ENCODE measurements at regions not wholly inside any gene's neighbourhood (a gene's known extent, or its start where the extent isn't known, plus 50 kb on each side); places are given as distances from the start of the nearest gene placed in this dataset.
"Not testable (repeated sequence)": the region's sequence is repeated elsewhere in the genome, so short reads cannot be mapped to it uniquely, and the experiment has no call there.

DNA sequence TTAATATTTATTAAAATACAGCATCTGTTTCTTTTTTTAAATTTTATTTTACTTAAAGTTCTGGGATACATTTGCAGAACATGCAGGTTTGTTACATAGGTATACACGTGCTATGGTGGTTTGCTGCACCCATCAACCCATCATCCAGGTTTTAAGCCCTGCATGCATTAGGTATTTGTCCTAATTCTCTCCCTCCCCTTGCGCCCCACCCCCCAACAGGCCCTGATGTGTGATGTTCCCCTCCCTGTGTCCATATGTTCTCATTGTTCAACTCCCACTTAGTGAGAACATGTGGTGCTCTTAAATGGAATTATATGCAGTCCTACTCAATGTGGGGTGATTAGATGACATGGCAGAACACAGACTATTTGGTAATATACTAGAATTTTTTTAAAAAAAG, 1147.7 kb upstream of the ALCAM start:
- H3K27ac Mint-ChIP-seq; ATAC-seq; H3K9me3 Mint-ChIP-seq; DNase-seq (ENCODE audit: low spot score in 2 of 2); H3K36me3 Mint-ChIP-seq: not testable (repeated sequence)

- DNase-seq (ENCODE audit: low spot score in 2 of 2) (no peak), ATAC-seq (no peak)
- H3K9me3 Mint-ChIP-seq = peaks cover 4 to 7% of the 10 kb centered on the region in 2 donors
- no peak overlapping the region for H3K27ac Mint-ChIP-seq
- H3K36me3 Mint-ChIP-seq = no peaks in the 10 kb centered on the region
Measured at GRCh38 chr3:104234442-104235194, 1132.1 kb upstream of the ALCAM start.

DNA sequence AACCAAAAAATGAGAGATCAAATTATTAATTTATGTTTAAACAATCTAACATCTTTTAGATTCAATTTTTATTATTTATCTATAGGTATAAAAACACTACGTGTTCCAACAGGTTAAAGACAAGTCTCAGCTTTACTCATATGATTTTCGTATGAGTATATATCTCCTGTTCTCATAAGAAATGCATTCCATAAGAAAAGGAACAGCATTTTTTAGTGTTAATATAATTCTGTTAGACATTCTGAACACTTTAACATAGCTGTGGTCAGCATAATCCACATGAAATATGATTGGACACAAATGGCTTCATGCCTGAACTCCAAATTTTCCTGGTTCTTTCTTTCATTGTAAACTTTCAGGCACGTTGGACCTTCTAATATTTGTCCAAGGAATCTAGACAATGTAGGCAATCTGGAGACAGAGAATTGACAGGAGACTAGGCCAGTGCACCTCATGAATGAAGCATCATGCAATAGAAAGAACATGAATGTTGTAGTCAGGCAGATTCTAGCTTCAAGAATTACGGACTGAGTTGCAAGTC, 1122.0 kb upstream of the ALCAM start:
- peaks cover 11 to 16% of the 10 kb centered on the region in 2 donors for H3K9me3 Mint-ChIP-seq
- no peak for ATAC-seq
- DNase-seq (ENCODE audit: low spot score in 2 of 2) = no peak
- peaks cover 0 to 10% of the 10 kb centered on the region in 2 donors for H3K36me3 Mint-ChIP-seq
- no peak overlapping the region for H3K27ac Mint-ChIP-seq

GRCh38 chr3:104245261-104245660, 1121.4 kb upstream of the ALCAM start:
- H3K27ac Mint-ChIP-seq = no peak overlapping the region
- no peak for ATAC-seq
- peaks cover 11 to 16% of the 10 kb centered on the region in 2 donors for H3K9me3 Mint-ChIP-seq
- no peak for DNase-seq (ENCODE audit: low spot score in 2 of 2)
- H3K36me3 Mint-ChIP-seq = peaks cover 0 to 10% of the 10 kb centered on the region in 2 donors

GRCh38 chr3:104245981-104246380, 1120.7 kb upstream of the ALCAM start:
- ATAC-seq = no peak
- Mint-ChIP-seq H3K9me3 (peaks cover 13 to 15% of the 10 kb centered on the region in 2 donors), H3K27ac (no peak overlapping the region), H3K36me3 (peaks cover 0 to 8% of the 10 kb centered on the region in 2 donors)
- DNase-seq (ENCODE audit: low spot score in 2 of 2) = no peak

DNA sequence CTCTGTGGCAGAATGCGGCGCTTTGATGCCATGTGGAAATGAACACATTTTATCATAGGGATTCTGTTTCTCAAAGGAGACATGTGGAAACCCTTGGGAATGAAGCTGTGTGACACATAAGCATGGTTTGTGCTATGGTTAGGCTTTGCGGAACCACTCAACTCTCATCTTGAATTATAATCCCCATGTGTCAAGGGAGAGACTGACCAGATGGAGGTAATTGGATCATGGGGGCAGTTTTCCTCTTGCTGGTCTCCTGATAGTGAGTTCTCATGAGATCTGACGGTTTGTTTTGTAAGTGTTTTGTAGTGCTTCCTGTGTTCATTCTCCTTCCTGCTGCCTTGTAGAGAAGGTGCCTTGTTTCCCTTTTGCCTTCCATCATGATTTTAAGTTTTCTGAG, 1109.2 kb upstream of the ALCAM start:
- ATAC-seq = no peak

DNA sequence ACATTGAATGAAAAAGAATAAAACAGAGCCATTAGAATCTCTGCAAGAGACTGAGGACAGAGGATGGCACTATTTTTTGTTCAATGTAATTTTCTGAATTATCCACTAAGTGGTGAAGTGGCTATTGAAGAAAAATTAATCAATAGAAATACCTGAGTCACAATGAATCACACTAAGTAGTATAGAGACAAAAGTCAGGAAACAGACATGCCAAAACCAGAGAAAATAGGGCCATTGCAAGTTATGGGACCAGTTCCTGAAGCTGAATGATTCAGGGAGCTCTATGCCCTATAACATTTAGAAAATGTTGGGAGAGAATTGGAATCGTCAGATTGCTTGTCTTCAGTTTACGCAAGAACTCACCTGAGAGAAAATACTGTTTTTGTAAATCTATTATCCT, 1103.2 kb upstream of the ALCAM start:
- Mint-ChIP-seq H3K27ac (no peak overlapping the region), H3K9me3 (peaks cover 5% of the 10 kb centered on the region in 2 donors), H3K36me3 (no peaks in the 10 kb centered on the region)
- DNase-seq (ENCODE audit: low spot score in 2 of 2) = no peak
- ATAC-seq = no peak

More for the DNA sequence above, 1109.2 kb upstream of the ALCAM start:
- DNase-seq (ENCODE audit: low spot score in 2 of 2) = no peak
- Mint-ChIP-seq H3K9me3 (peaks cover 5 to 8% of the 10 kb centered on the region in 2 donors), H3K36me3 (no peaks in the 10 kb centered on the region), H3K27ac (no peak overlapping the region)

- not testable (repeated sequence) for DNase-seq (ENCODE audit: low spot score in 2 of 2); H3K36me3 Mint-ChIP-seq; H3K9me3 Mint-ChIP-seq; ATAC-seq; H3K27ac Mint-ChIP-seq
Measured at GRCh38 chr3:104266219-104266618, 1100.5 kb upstream of the ALCAM start.

DNA sequence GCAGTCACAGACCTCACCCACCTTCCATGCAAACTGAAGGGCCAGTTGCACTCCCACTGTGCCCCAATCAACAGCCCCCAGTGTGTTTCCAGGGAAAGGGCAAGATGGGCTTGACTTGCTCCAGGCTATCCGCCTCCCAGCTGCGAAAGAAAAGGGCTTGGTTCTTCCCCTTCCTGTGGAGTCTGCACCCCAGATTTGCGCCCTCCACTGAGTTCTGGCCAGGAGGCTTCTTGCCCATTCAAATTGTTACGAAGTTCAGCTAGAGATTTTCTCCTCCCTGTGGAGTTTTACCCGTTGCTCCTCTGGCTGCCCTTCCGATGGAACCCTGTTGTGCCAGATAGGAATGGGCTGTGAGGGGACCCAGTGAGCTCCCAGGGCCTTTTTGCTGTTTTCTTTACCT, 1096.9 kb upstream of the ALCAM start:
- no peak for DNase-seq (ENCODE audit: low spot score in 2 of 2)
- Mint-ChIP-seq H3K27ac (no peak overlapping the region), H3K9me3 (peaks cover 0 to 7% of the 10 kb centered on the region in 2 donors), H3K36me3 (no peaks in the 10 kb centered on the region)
- no peak for ATAC-seq

DNA sequence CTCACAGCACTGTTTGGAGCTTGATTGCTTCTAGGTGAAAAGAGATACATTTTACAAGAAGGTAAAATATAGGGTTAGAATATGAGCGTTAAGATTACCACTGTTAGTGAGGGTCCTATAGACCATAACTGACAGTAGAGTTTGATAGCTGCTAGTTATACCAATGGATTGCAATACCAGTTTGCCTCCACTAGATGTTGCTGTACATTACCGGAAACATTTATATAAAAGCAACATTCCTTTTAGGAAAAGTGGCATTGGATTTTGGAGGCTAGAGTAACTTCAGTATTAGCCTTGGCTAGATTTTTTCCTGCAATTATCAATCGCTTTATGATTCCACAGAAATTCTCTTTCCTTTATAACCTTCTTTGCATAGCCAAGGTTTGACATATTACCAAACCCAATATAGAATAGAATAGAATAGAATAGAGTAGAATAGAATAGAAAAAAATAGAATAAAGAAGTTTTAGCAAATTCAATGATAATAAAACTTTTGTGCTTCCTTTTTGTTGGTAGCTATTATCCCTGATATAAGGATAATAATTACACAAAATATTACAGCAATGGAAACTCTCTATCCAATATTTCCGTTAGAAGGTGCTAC, 1093.6 kb upstream of the ALCAM start:
- Mint-ChIP-seq H3K27ac (no peak overlapping the region), H3K9me3 (peaks cover 0 to 10% of the 10 kb centered on the region in 2 donors), H3K36me3 (no peaks in the 10 kb centered on the region)
- no peak for ATAC-seq
- DNase-seq (ENCODE audit: low spot score in 2 of 2) = no peak

GRCh38 chr3:104275199-104275598, 1091.5 kb upstream of the ALCAM start:
- ATAC-seq (no peak), DNase-seq (ENCODE audit: low spot score in 2 of 2) (no peak)
- peaks cover 8 to 9% of the 10 kb centered on the region in 2 donors for H3K9me3 Mint-ChIP-seq
- peaks cover 0 to 6% of the 10 kb centered on the region in 2 donors for H3K36me3 Mint-ChIP-seq
- H3K27ac Mint-ChIP-seq = no peak overlapping the region

GRCh38 chr3:104279617-104280016, 1087.1 kb upstream of the ALCAM start:
- ATAC-seq = no peak
- peaks cover 0 to 20% of the 10 kb centered on the region in 2 donors for H3K36me3 Mint-ChIP-seq
- H3K27ac Mint-ChIP-seq = no peak overlapping the region
- H3K9me3 Mint-ChIP-seq = peaks cover 25 to 26% of the 10 kb centered on the region in 2 donors
- no peak for DNase-seq (ENCODE audit: low spot score in 2 of 2)

DNA sequence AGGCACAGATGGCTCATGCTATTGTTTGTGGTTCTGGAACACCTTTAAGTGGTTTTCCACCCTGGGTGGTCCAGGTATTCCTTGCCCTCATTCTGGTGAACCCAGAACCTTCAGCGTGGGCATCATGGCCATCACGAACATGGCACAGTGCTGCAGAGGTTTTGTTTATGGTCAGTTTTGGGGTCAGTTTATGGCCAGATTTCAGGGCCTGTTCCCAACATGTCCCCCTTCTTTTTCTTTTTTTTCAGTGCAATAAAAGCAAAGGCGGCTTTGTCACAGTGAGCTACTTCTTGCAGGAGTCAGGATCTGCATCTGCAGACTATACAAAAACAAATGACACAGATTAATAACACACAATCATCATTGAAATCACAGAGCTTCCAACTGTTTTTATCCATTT, 1085.0 kb upstream of the ALCAM start:
- H3K27ac Mint-ChIP-seq = no peak overlapping the region
- ATAC-seq (no peak), DNase-seq (ENCODE audit: low spot score in 2 of 2) (no peak)
- peaks cover 27 to 31% of the 10 kb centered on the region in 2 donors for H3K9me3 Mint-ChIP-seq
- peaks cover 0 to 23% of the 10 kb centered on the region in 2 donors for H3K36me3 Mint-ChIP-seq

- Mint-ChIP-seq H3K36me3 (peaks cover 0 to 17% of the 10 kb centered on the region in 2 donors), H3K9me3 (peaks cover 18 to 19% of the 10 kb centered on the region in 2 donors), H3K27ac (no peak overlapping the region)
- DNase-seq (ENCODE audit: low spot score in 2 of 2) (no peak), ATAC-seq (no peak)
Measured at GRCh38 chr3:104286645-104287044, 1080.1 kb upstream of the ALCAM start.

GRCh38 chr3:104291437-104291851, 1075.3 kb upstream of the ALCAM start:
- H3K9me3 Mint-ChIP-seq = no peaks in the 10 kb centered on the region
- ATAC-seq (no peak), DNase-seq (ENCODE audit: low spot score in 2 of 2) (no peak)
- H3K27ac Mint-ChIP-seq = no peak overlapping the region
- no peaks in the 10 kb centered on the region for H3K36me3 Mint-ChIP-seq

- no peak for DNase-seq (ENCODE audit: low spot score in 2 of 2)
- no peaks in the 10 kb centered on the region for H3K9me3 Mint-ChIP-seq
- H3K27ac Mint-ChIP-seq = no peak overlapping the region
- no peak for ATAC-seq
- no peaks in the 10 kb centered on the region for H3K36me3 Mint-ChIP-seq
Measured at GRCh38 chr3:104291878-104292277, 1074.8 kb upstream of the ALCAM start.

DNA sequence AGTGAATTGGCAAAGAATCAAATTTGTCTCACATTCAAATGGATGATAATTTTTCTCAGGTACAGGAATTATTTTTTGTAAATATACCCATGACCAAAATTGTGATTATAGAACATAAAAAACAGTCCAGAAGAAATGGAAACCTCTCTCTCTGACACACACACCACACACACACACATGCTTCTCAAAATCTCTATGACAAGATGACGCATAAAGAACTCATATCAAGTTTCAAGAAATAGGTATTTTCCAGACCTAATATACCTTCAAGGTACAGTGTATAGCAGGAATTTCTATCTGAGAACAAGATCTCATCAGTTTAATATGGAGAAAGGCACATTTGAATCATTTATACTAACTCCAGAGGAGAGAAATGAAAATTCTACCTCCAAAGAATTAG, 1069.1 kb upstream of the ALCAM start:
- ATAC-seq = no peak
- no peak overlapping the region for H3K27ac Mint-ChIP-seq
- no peaks in the 10 kb centered on the region for H3K9me3 Mint-ChIP-seq
- no peak for DNase-seq (ENCODE audit: low spot score in 2 of 2)
- no peaks in the 10 kb centered on the region for H3K36me3 Mint-ChIP-seq

DNA sequence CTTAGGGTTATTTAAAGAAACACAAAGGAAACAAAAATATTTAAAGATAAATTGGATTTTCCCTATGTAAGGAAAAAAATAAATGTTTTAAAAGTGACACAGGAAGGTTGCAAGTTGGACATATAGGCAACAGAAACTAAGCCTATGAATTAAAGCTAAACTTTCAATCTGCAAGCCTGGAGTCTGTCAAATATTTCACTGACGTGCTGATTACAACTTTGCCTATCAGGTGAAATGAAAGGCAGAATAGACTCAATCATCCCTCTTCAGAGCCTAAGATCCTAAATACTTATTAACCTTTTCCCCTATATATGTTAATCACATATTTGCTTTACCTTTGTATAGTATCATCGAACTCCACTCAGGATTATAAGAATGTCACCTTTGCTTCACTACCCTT, 1068.0 kb upstream of the ALCAM start:
- Mint-ChIP-seq H3K9me3 (no peaks in the 10 kb centered on the region), H3K27ac (no peak overlapping the region), H3K36me3 (no peaks in the 10 kb centered on the region)
- ATAC-seq (no peak), DNase-seq (ENCODE audit: low spot score in 2 of 2) (no peak)

All from activated naive CD4-positive, alpha-beta T cell treated with anti-CD3 and anti-CD28 coated beads, Interleukin-2, amount 50 U/mL, for 72 hours (primary cell).